Ovary (tissue), 3 donors: ENCODE measurements at regions not wholly inside any gene's neighbourhood (a gene's known extent, or its start where the extent isn't known, plus 50 kb on each side); places are given as distances from the start of the nearest gene placed in this dataset.

Experiments used
- CTCF ChIP-seq, 3 donors: fragments of 450-650 bp in 2 of 3; fragments of 200-600 bp in 1 of 3; IDR thresholded peaks; one replicate each; pipeline versions ENCODE4 v1.5.1 to v1.8.0; 2016 to 2022; ENCODE audit warnings: antibody characterized with exemption in 3 of 3, mild to moderate bottlenecking in 1 of 3
- EP300 ChIP-seq: sonication (generic); formaldehyde crosslinking; IDR thresholded peaks from one replicate; pipeline ENCODE4 v1.6.1; 2017; ENCODE audit warnings: antibody characterized with exemption
- donor health status: DM: no; HTN: no; CAD: no.

GRCh38 chr4:31905363-31905762 is 1185.2 kb downstream of the PCDH7 start:
- TF ChIP-seq CTCF (IDR thresholded peaks at IDR 0.05) (no peak), EP300 (no peak)
